ENCODE measurements at regions not wholly inside any gene's neighbourhood (a gene's known extent, or its start where the extent isn't known, plus 50 kb on each side); places are given as distances from the start of the nearest gene placed in this dataset.

GRCh38 chr4:171629182-171629581 lies 184.0 kb upstream of the GALNTL6 start:
- no peak for DNase-seq

- no peak for DNase-seq
These were observed 186.7 kb upstream of the GALNTL6 start for GRCh38 chr4:171626554-171626953.

GRCh38 chr4:171622729-171623128 lies 190.5 kb upstream of the GALNTL6 start:
- no peak for DNase-seq

DNA sequence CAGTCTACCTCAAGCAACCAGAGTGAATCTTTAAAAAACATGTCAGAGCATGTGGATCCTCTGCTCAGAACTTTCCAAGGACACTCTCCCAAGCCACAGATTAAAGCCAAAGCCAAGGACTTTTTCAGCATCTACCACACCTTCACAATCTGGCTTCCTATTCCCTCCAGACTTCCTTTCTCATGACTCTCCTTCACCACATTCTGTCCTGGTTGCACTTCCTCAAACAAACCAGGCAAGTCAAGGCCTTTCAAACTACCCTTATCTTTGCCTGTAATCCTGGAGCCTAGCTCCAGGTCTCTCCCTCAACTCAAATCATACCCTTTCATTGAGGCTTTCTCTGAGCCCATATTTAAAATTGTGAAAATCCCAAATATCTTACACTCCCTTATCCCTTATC lies 191.6 kb upstream of the GALNTL6 start:
- DNase-seq, result no peak

GRCh38 chr4:171612907-171613306 lies 200.3 kb upstream of the GALNTL6 start:
- DNase-seq, result no peak

GRCh38 chr4:171602638-171603355 lies 210.4 kb upstream of the GALNTL6 start:
- DNase-seq, result no peak

DNA sequence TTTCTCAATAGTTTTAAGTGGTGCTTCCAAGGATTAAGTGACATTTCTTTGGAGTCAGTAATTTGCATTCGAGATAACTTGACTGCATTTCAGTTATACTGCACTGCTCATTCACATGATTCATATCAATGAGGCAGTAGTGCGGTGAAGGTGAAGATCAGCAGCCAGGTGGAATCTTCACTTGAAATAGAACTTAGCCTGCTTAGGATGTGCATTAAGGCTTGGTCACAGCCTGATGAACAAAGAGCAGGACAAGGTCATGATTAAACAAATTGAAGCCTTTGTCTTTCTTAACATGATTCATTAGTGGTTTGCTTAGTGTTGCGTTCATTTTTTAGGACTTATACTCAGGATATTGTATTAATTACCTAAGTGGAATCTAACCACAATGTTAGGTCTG lies 212.1 kb upstream of the GALNTL6 start:
- DNase-seq, result no peak

DNA sequence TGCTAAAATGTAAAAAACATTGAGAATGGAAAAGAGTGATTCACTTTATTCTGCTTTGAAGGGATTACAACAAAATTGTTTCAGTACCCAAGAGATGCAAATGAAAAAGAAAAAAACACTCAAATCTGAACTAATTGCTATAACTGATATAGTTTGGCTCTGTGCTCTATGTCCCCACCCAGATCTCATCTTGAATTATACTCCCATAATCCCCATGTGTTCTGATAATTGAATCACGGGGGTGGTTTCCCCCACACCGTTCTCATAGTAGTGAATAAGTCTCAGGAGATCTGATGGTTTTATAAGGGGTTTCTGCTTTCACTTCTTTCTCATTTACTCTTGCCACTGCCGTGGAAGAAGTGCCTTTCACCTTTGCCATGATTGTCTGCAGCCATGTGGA lies 213.6 kb upstream of the GALNTL6 start:
- DNase-seq, result no peak

DNA sequence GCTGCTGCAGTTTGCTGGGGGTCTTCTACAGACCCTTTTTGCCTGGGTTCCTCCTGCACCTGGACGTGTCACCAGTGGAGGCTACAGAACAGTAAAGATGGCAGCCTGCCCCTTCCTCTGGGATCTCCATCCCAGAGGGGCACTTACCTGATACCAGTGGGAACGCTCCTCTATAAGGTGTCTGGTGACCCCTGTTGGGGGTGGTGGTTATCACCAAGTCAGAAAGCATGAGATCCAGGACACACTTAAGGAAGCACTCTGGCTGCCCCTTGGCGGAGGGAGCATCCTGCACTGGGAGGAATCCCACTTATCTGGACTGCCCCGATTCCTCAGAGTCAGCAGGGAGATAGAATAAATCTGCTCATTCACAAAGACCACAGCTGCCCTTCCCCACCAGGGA lies 218.9 kb upstream of the GALNTL6 start:
- DNase-seq, result no peak

DNA sequence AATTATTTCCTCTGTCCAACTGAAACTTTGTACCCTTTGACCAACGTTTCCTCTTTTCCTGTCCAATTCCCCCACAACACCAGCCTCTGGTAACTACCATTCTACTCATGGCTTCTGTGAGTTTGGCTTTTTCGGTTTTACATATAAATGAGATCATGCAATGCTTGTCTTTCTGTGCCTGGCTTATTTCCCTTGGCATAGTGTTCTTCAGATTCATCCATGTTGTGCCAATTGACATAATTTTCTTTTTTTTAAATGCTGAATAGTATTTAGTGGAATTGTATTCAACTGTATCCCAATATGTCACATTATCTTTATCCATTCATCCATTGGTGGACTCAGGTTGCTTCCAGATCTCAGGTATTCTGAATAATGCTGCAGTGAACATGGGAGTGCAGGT lies 222.5 kb upstream of the GALNTL6 start:
- DNase-seq, result no peak

- no peak for DNase-seq
These were observed 224.4 kb upstream of the GALNTL6 start for GRCh38 chr4:171588764-171589163.

- no peak for DNase-seq
These were observed 225.1 kb upstream of the GALNTL6 start for GRCh38 chr4:171588051-171588545.

GRCh38 chr4:171583790-171584189 lies 229.4 kb upstream of the GALNTL6 start:
- no peak for DNase-seq

- DNase-seq, result no peak
These were observed 230.1 kb upstream of the GALNTL6 start for GRCh38 chr4:171582961-171583581.

GRCh38 chr4:171573181-171573580 lies 240.0 kb upstream of the GALNTL6 start:
- DNase-seq, result no peak

DNA sequence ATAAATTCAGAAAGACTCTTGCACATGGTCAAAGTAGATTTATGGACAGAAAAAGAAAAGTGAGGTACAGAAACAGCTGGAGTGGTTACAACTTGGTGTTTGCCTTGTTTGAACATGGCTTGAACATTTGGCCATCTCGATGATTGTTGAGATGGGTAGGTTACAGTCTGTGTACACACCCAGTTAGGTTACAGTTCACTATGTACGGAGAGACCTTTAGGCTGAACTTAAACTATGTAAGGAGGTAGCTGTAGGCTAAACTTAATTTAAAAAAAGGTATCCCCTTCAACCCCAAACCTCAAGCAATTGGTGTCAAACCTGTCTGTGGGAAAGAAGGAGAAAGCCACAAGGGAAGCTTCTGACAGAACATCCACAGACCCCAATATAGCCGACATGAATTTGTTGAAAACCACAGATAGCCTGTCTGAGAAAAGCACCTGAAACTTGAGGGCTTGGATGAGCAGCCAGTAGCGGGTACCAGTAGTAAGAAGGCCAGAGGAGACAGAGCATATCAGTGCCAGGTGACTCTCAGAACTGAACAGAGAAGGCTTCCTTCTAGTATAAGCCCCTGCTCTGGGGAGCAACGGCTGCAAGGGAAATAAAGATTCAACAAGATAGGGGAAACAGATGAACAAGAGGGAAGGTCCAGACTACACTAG lies 247.9 kb upstream of the GALNTL6 start:
- DNase-seq, result no peak

- DNase-seq, result no peak
These were observed 251.8 kb upstream of the GALNTL6 start for GRCh38 chr4:171561419-171561818.

GRCh38 chr4:171553961-171554360 lies 259.2 kb upstream of the GALNTL6 start:
- DNase-seq, result no peak

- no peak for DNase-seq
These were observed 270.6 kb upstream of the GALNTL6 start for GRCh38 chr4:171542640-171543039.

GRCh38 chr4:171538601-171539100 lies 274.6 kb upstream of the GALNTL6 start:
- DNase-seq, result no peak

- DNase-seq, result no peak
These were observed 278.8 kb upstream of the GALNTL6 start for GRCh38 chr4:171534391-171534790.

DNA sequence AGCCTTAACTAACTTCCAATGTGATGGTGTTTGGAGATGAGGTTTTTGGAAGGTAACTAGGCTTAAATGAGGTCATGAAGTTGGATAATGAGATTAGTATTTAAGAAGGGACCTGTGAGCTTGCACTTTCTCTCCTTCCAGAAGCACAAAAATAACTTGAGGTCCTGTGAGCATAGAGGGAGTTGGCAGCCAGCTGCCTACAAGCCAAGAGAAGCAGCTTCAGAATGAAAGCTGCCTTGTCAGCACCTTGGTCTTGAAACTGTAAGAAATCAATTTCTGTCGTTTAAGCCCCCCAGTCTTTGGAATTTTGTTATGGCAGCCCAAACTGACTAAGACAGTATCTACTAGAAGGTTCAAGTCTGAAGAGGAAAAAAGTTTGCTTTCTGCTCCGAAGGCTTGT lies 280.2 kb upstream of the GALNTL6 start:
- DNase-seq, result no peak

DNA sequence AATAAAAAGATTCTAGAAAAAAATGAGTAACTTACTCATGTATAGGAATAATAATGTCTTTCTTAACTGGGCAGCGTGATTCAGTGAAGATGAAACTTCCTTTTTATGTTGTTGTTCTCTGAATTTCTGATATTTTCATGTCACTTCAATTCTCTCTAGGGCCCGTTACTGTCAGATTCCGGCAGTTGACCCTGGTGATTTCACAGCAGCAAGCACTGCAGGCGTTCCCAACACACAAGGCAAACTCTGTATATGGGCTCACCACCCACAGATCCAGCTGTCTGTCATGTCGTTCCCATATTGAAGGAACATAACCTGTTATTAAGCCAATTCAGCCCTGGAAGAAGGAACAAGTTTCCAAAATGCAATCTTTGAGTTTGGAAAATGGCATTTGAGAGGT lies 288.3 kb upstream of the GALNTL6 start:
- no peak for DNase-seq

- DNase-seq, result no peak
These were observed 291.5 kb upstream of the GALNTL6 start for GRCh38 chr4:171521726-171522125.

Measured in NCI-H1694 (cell line).